Gastroesophageal sphincter (tissue), 3 donors: ENCODE measurements at regions not wholly inside any gene's neighbourhood (a gene's known extent, or its start where the extent isn't known, plus 50 kb on each side); places are given as distances from the start of the nearest gene placed in this dataset.

Experiments used
- EP300 ChIP-seq: sonication (generic); formaldehyde crosslinking; IDR thresholded peaks from one replicate; pipeline ENCODE4 v1.6.1; 2017; ENCODE audit warnings: antibody characterized with exemption, mild to moderate bottlenecking
- POLR2A ChIP-seq, 2 donors: fragments of 450-650 bp; IDR thresholded peaks; one replicate each; pipeline ENCODE4 v1.6.1; 2017; ENCODE audit warnings: antibody characterized with exemption in 2 of 2, mild to moderate bottlenecking in 2 of 2, moderate library complexity in 1 of 2
- POLR2AphosphoS5 ChIP-seq: sonication (generic); formaldehyde crosslinking; IDR thresholded peaks from one replicate; pipeline ENCODE4 v1.6.1; 2017; ENCODE audit warnings: antibody characterized with exemption
- TF ChIP-seq, protein P1 (sequence below), 4 experiments: fragments of 200-600 bp in 2 of 4; fragments of 450-650 bp in 2 of 4; sonication (generic) in 1 of 4; IDR thresholded peaks; one replicate each; pipeline ENCODE4 v1.5.1; 2017 to 2019; ENCODE audit warnings: antibody characterized with exemption in 4 of 4, mild to moderate bottlenecking in 2 of 4, moderate library complexity in 2 of 4

DNA sequence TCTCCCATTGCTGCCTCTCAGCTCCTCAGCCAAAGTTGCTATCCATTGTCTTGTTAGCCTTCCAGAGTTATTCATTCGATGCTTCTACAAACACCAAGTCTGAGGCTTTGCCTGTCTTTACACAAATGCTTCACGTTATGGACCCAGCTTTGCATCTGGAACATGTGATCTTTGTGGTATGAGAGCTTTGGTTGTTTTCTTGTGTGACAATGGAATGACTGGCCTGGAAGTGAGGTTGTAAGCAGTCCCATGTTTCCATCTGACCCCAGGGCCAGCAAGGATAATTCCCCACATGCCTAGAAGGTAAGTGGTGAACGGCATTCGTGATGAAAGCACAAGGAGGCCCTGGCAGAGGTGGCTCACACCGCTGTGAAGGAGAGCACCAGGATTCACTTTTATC lies 866.7 kb upstream of the TMEM132C start:
- no peak for TF ChIP-seq POLR2A (IDR thresholded peaks at IDR 0.05)
- TF ChIP-seq, protein P1, sequence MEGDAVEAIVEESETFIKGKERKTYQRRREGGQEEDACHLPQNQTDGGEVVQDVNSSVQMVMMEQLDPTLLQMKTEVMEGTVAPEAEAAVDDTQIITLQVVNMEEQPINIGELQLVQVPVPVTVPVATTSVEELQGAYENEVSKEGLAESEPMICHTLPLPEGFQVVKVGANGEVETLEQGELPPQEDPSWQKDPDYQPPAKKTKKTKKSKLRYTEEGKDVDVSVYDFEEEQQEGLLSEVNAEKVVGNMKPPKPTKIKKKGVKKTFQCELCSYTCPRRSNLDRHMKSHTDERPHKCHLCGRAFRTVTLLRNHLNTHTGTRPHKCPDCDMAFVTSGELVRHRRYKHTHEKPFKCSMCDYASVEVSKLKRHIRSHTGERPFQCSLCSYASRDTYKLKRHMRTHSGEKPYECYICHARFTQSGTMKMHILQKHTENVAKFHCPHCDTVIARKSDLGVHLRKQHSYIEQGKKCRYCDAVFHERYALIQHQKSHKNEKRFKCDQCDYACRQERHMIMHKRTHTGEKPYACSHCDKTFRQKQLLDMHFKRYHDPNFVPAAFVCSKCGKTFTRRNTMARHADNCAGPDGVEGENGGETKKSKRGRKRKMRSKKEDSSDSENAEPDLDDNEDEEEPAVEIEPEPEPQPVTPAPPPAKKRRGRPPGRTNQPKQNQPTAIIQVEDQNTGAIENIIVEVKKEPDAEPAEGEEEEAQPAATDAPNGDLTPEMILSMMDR (IDR thresholded peaks at IDR 0.05) = no peak
- no peak for TF ChIP-seq POLR2AphosphoS5
- no peak for TF ChIP-seq EP300
